H1 (cell line): ENCODE measurements at regions not wholly inside any gene's neighbourhood (a gene's known extent, or its start where the extent isn't known, plus 50 kb on each side); places are given as distances from the start of the nearest gene placed in this dataset.

Source experiments
- BCL11A ChIP-seq, 2 experiments: IDR thresholded peaks; one replicate each; pipeline ENCODE4 v1.6.1; 2011; ENCODE audit warnings: low read depth in 2 of 2, low read length in 2 of 2, mild to moderate bottlenecking in 2 of 2
- CHD7 ChIP-seq: fragments of 300-600 bp; sonication (generic); IDR thresholded peaks from 2 replicates; pipeline ENCODE4 v1.7.1; 2012; ENCODE audit warnings: low read length, moderate library complexity, mild to moderate bottlenecking, inconsistent platforms; ENCODE audit not compliant: insufficient replicate concordance
- KDM4A ChIP-seq: IDR thresholded peaks from one replicate; pipeline ENCODE4 v1.7.1; 2012; ENCODE audit warnings: low read depth, mild to moderate bottlenecking, moderate library complexity, low read length, inconsistent platforms; ENCODE audit not compliant: severe bottlenecking
- RNF2 ChIP-seq: fragments of 200-900, 300-1000 bp; sonication (generic); IDR thresholded peaks from 2 replicates; pipeline ENCODE4 v1.7.1; 2016; ENCODE audit warnings: borderline replicate concordance, low read depth, mild to moderate bottlenecking, antibody characterized with exemption, low read length; ENCODE audit not compliant: poor library complexity, severe bottlenecking; ENCODE audit errors: missing control alignments
- USF2 ChIP-seq: IDR thresholded peaks from 2 replicates; pipeline ENCODE4 v1.6.1; 2011; ENCODE audit warnings: low read length, improper control_type of control experiment

- no peak for TF ChIP-seq CHD7
- no peak for TF ChIP-seq KDM4A
- no peak for TF ChIP-seq RNF2
- no peak for TF ChIP-seq BCL11A (IDR thresholded peaks at IDR 0.05; ENCODE audit: low read depth in 2 of 2, low read length in 2 of 2)
- no peak for TF ChIP-seq USF2
Measured at GRCh38 chr4:15148199-15148598, 145.9 kb downstream of the CPEB2 start (continued).
